BE2C (cell line): ENCODE measurements at regions not wholly inside any gene's neighbourhood (a gene's known extent, or its start where the extent isn't known, plus 50 kb on each side); places are given as distances from the start of the nearest gene placed in this dataset.
"Not testable (repeated sequence)": the region's sequence is repeated elsewhere in the genome, so short reads cannot be mapped to it uniquely, and the experiment has no call there.

Source experiments
- DNase-seq: peaks from one replicate; pipeline ENCODE4 v3.0.0-alpha.2; 2020
- H3K27me3 ChIP-seq: fragments of 250-450 bp; sonication (Bioruptor Pico); 2 replicates; pipeline ENCODE4 v1.5.1; 2020; ENCODE audit warnings: mild to moderate bottlenecking
- H3K36me3 ChIP-seq: fragments of 250-450 bp; sonication (Bioruptor Pico); 2 replicates; pipeline ENCODE4 v1.5.1; 2020; ENCODE audit warnings: mild to moderate bottlenecking
- H3K4me1 ChIP-seq: fragments of 250-450 bp; sonication (Bioruptor Pico); 2 replicates; pipeline ENCODE4 v1.5.1; 2020
- H3K4me3 ChIP-seq: 2 replicates; pipeline ENCODE4 v1.5.1; 2011; ENCODE audit warnings: low read depth, low read length
- H3K9me3 ChIP-seq: fragments of 250-450 bp; sonication (Bioruptor Pico); 2 replicates; pipeline ENCODE4 v1.5.1; 2020
- CTCF ChIP-seq: IDR thresholded peaks from 2 replicates; pipeline ENCODE4 v1.5.1; 2012; ENCODE audit warnings: mild to moderate bottlenecking, low read depth, low read length

- H3K9me3 ChIP-seq: no peaks in the 10 kb centered on the region
- no peaks in the 10 kb centered on the region for H3K4me1 ChIP-seq
- TF ChIP-seq CTCF: no peak
- no peak for DNase-seq
- no peaks in the 10 kb centered on the region for H3K36me3 ChIP-seq
- H3K27me3 ChIP-seq: no peaks in the 10 kb centered on the region
- no peak overlapping the region for H3K4me3 ChIP-seq
Measured at GRCh38 chr12:17579205-17580026, 510.6 kb downstream of the RERGL start.

GRCh38 chr12:17577405-17577804, 512.6 kb downstream of the RERGL start:
- no peak for TF ChIP-seq CTCF
- H3K9me3 ChIP-seq: no peaks in the 10 kb centered on the region
- no peak overlapping the region for H3K4me3 ChIP-seq
- H3K4me1 ChIP-seq: no peaks in the 10 kb centered on the region
- DNase-seq: no peak
- H3K36me3 ChIP-seq: no peaks in the 10 kb centered on the region
- H3K27me3 ChIP-seq: no peaks in the 10 kb centered on the region

- no peaks in the 10 kb centered on the region for H3K36me3 ChIP-seq
- H3K9me3 ChIP-seq: no peaks in the 10 kb centered on the region
- no peak for TF ChIP-seq CTCF
- no peaks in the 10 kb centered on the region for H3K27me3 ChIP-seq
- H3K4me1 ChIP-seq: no peaks in the 10 kb centered on the region
- no peak overlapping the region for H3K4me3 ChIP-seq
- no peak for DNase-seq
Measured at GRCh38 chr12:17572250-17572649, 517.7 kb downstream of the RERGL start.

- Histone ChIP-seq H3K27me3 (no peaks in the 10 kb centered on the region), H3K4me1 (no peaks in the 10 kb centered on the region), H3K9me3 (no peaks in the 10 kb centered on the region), H3K36me3 (no peaks in the 10 kb centered on the region), H3K4me3 (no peak overlapping the region)
- no peak for TF ChIP-seq CTCF
- no peak for DNase-seq
Measured at GRCh38 chr12:17571047-17571446, 518.9 kb downstream of the RERGL start.

- not testable (repeated sequence) for H3K9me3 ChIP-seq, DNase-seq, H3K4me1 ChIP-seq, H3K27me3 ChIP-seq, H3K36me3 ChIP-seq, H3K4me3 ChIP-seq
Measured at GRCh38 chr12:17564630-17565029, 525.4 kb downstream of the RERGL start.

GRCh38 chr12:17550011-17550410, 540.0 kb downstream of the RERGL start:
- DNase-seq: no peak
- TF ChIP-seq CTCF: no peak
- Histone ChIP-seq H3K36me3 (no peaks in the 10 kb centered on the region), H3K9me3 (no peaks in the 10 kb centered on the region), H3K4me1 (no peaks in the 10 kb centered on the region), H3K27me3 (no peaks in the 10 kb centered on the region), H3K4me3 (no peak overlapping the region)
